ENCODE measurements at regions not wholly inside any gene's neighbourhood (a gene's known extent, or its start where the extent isn't known, plus 50 kb on each side); places are given as distances from the start of the nearest gene placed in this dataset.

GRCh38 chr2:207437524-207438143 lies 92.1 kb upstream of the CREB1 start:
- TF ChIP-seq CTCF (conservative IDR thresholded peaks at IDR 0.05) = no peak
- TF ChIP-seq EZH2 (IDR thresholded peaks at IDR 0.05; ENCODE audit: low read depth) = no peak

All from PC-9 (cell line).